Activated CD4-positive, alpha-beta T cell treated with anti-CD3 and anti-CD28 coated beads, Interleukin-2, amount 10 ng/mL, durations not matched to agents 7 days and 5 days (primary cell): ENCODE measurements at regions not wholly inside any gene's neighbourhood (a gene's known extent, or its start where the extent isn't known, plus 50 kb on each side); places are given as distances from the start of the nearest gene placed in this dataset.

Experiments used
- CTCF ChIA-PET: fragments of 350-600 bp; sonication (Branson Sonifier 250); formaldehyde crosslinking; loops from one replicate; lab custom pipeline; 2021; ENCODE audit warnings: antibody characterized with exemption; lab: Charles Lee
- POLR2A ChIA-PET: fragments of 350-600 bp; sonication (Branson Sonifier 250); formaldehyde crosslinking; loops from one replicate; lab custom pipeline; 2021; ENCODE audit warnings: antibody characterized with exemption; lab: Charles Lee
- DNase-seq: peaks from one replicate; pipeline ENCODE4 v3.0.0-alpha.2; 2020
- H3K27ac Mint-ChIP-seq: one replicate; pipeline ENCODE4 v1.8.0; 2021; ENCODE audit warnings: mild to moderate bottlenecking, moderate library complexity, mixed read lengths
- H3K27me3 Mint-ChIP-seq: one replicate; pipeline ENCODE4 v1.8.0; 2021; ENCODE audit warnings: mixed read lengths
- H3K36me3 Mint-ChIP-seq: one replicate; pipeline ENCODE4 v1.8.0; 2021; ENCODE audit warnings: low read depth, mixed read lengths
- H3K4me1 Mint-ChIP-seq: one replicate; pipeline ENCODE4 v1.8.0; 2021; ENCODE audit warnings: mixed read lengths
- H3K4me3 Mint-ChIP-seq: one replicate; pipeline ENCODE4 v1.8.0; 2021; ENCODE audit warnings: mild to moderate bottlenecking, moderate library complexity, mixed read lengths
- H3K9me3 Mint-ChIP-seq: one replicate; pipeline ENCODE4 v1.8.0; 2021; ENCODE audit warnings: mixed read lengths

GRCh38 chr18:78150590-78150989, 829.0 kb upstream of the SALL3 start:
- H3K27me3 Mint-ChIP-seq, result no peaks in the 10 kb centered on the region
- H3K4me1 Mint-ChIP-seq, result no peaks in the 10 kb centered on the region
- H3K36me3 Mint-ChIP-seq, result no peaks in the 10 kb centered on the region
- no peaks in the 10 kb centered on the region for H3K9me3 Mint-ChIP-seq
- ChIA-PET POLR2A (no interaction called here), CTCF (interaction anchor here (0.6 kb wide), 1 partner anchor 146 kb away, joined by 7 read pairs; no protein-coding TSS in a partner anchor)
- no peak overlapping the region for H3K4me3 Mint-ChIP-seq
- H3K27ac Mint-ChIP-seq, result no peak overlapping the region
- no peak for DNase-seq

DNA sequence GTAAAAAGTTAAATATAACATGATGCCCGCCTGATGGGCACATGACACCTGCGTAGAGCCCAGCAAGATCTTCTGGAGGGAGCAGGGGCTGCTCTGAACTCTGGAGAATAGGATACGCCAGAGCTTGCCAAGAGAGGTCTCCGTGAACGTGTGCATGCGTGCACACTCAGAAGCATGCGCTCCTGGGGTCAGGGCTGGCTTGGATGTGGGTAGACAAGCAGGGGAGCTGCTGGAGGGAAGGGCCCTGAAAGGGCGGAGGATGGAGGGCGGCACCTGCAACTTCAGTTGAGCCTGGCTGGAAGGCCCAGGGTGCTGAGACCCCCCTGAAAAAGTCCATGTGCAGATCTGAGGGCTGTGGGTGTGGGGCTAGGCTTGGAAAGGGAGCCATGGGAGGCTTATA, 828.4 kb upstream of the SALL3 start:
- Mint-ChIP-seq H3K9me3 (no peaks in the 10 kb centered on the region), H3K36me3 (no peaks in the 10 kb centered on the region), H3K27me3 (no peaks in the 10 kb centered on the region), H3K4me1 (no peaks in the 10 kb centered on the region), H3K4me3 (no peak overlapping the region), H3K27ac (no peak overlapping the region)
- ChIA-PET CTCF (no interaction called here), POLR2A (no interaction called here)
- DNase-seq, result no peak

DNA sequence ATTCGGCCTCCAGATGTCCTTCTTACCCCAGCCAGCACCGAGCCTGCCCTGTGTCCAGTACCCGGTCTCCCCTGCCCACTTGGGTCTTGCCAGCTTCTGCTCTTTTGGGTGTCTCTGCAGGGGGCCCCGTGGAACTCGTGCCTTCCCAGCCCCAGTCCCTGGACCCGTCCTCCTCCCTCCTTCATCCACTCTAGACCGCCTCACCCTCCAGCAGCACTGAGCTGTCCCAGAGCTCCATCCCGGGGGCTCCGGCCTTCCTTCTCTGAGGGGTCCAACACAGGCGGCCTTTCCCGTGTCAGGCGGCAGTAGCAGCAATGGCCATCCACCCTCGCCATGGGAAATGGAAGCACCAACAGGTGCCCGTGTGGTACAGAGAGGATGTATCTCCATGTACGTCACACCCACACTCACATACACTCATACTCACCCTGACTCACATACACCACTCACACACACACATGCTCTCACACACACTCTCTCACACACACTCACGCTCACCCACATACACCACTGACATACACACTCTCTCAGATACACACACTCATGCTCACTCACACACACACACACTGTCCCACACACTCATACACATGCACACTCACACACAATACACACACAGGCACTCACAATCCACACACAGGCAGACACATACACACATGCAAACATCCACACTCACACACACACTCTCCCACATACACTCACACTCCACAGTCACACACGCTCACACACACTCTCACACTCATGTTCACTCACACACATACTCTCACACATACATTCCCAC, 827.5 kb upstream of the SALL3 start:
- Mint-ChIP-seq H3K4me3 (no peak overlapping the region), H3K36me3 (no peaks in the 10 kb centered on the region), H3K9me3 (no peaks in the 10 kb centered on the region), H3K4me1 (no peaks in the 10 kb centered on the region), H3K27me3 (no peaks in the 10 kb centered on the region), H3K27ac (no peak overlapping the region)
- POLR2A ChIA-PET, result no interaction called here
- no peak for DNase-seq
- CTCF ChIA-PET, result no interaction called here

- H3K9me3 Mint-ChIP-seq, result no peaks in the 10 kb centered on the region
- ChIA-PET POLR2A (no interaction called here), CTCF (no interaction called here)
Measured at GRCh38 chr18:78153362-78153761, 826.3 kb upstream of the SALL3 start.

GRCh38 chr18:78154444-78154843, 825.2 kb upstream of the SALL3 start:
- Mint-ChIP-seq H3K27me3 (no peaks in the 10 kb centered on the region), H3K27ac (no peak overlapping the region)
- CTCF ChIA-PET, result no interaction called here

More at GRCh38 chr18:78153362-78153761, 826.3 kb upstream of the SALL3 start:
- Mint-ChIP-seq H3K4me3 (no peak overlapping the region), H3K27ac (no peak overlapping the region), H3K36me3 (no peaks in the 10 kb centered on the region), H3K27me3 (no peaks in the 10 kb centered on the region), H3K4me1 (no peaks in the 10 kb centered on the region)
- no peak for DNase-seq

DNA sequence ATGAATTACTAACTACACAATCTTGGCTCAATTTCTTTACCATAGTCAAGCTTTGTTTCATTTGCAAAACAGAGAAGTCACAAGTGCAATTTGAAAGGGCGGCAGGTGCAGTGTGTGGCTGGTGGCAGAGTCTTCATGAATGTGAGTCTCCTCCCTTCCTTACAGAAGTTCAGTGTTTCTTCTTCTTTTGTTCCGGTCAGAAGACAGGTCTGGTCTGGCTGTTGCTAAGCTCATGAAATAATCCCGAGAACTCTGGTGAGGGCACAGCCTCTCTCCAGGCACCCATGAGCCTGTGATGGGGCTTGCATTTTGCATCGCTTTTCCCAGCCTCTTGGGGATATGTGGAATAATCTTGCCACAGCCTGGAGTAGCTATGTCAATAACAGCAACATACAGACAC, 824.8 kb upstream of the SALL3 start:
- POLR2A ChIA-PET, result no interaction called here
- CTCF ChIA-PET, result no interaction called here
- H3K4me3 Mint-ChIP-seq, result no peak overlapping the region
- no peaks in the 10 kb centered on the region for H3K36me3 Mint-ChIP-seq
- no peak overlapping the region for H3K27ac Mint-ChIP-seq
- H3K4me1 Mint-ChIP-seq, result no peaks in the 10 kb centered on the region
- H3K9me3 Mint-ChIP-seq, result peaks cover 4% of the 10 kb centered on the region
- no peak for DNase-seq
- no peaks in the 10 kb centered on the region for H3K27me3 Mint-ChIP-seq

More at GRCh38 chr18:78154444-78154843, 825.2 kb upstream of the SALL3 start:
- no peak for DNase-seq
- POLR2A ChIA-PET, result no interaction called here
- Mint-ChIP-seq H3K36me3 (no peaks in the 10 kb centered on the region), H3K4me3 (no peak overlapping the region), H3K4me1 (no peaks in the 10 kb centered on the region), H3K9me3 (peaks cover 2% of the 10 kb centered on the region)

- H3K9me3 Mint-ChIP-seq, result peaks cover 4% of the 10 kb centered on the region
- no peaks in the 10 kb centered on the region for H3K27me3 Mint-ChIP-seq
- H3K4me3 Mint-ChIP-seq, result no peak overlapping the region
- POLR2A ChIA-PET, result no interaction called here
- H3K4me1 Mint-ChIP-seq, result no peaks in the 10 kb centered on the region
- no peak overlapping the region for H3K27ac Mint-ChIP-seq
- H3K36me3 Mint-ChIP-seq, result no peaks in the 10 kb centered on the region
- CTCF ChIA-PET, result no interaction called here
- DNase-seq, result no peak
Measured at GRCh38 chr18:78156466-78156865, 823.2 kb upstream of the SALL3 start.

- peaks cover 4% of the 10 kb centered on the region for H3K9me3 Mint-ChIP-seq
- H3K4me1 Mint-ChIP-seq, result no peaks in the 10 kb centered on the region
- ChIA-PET POLR2A (no interaction called here), CTCF (no interaction called here)
- H3K4me3 Mint-ChIP-seq, result no peak overlapping the region
- H3K27ac Mint-ChIP-seq, result no peak overlapping the region
- H3K27me3 Mint-ChIP-seq, result no peaks in the 10 kb centered on the region
- no peak for DNase-seq
- no peaks in the 10 kb centered on the region for H3K36me3 Mint-ChIP-seq
Measured at GRCh38 chr18:78158943-78159342, 820.7 kb upstream of the SALL3 start.

- Mint-ChIP-seq H3K9me3 (peaks cover 4% of the 10 kb centered on the region), H3K4me3 (no peak overlapping the region), H3K27me3 (no peaks in the 10 kb centered on the region), H3K4me1 (no peaks in the 10 kb centered on the region), H3K27ac (no peak overlapping the region), H3K36me3 (no peaks in the 10 kb centered on the region)
- ChIA-PET CTCF (no interaction called here), POLR2A (no interaction called here)
- no peak for DNase-seq
Measured at GRCh38 chr18:78159397-78159796, 820.2 kb upstream of the SALL3 start.

- Mint-ChIP-seq H3K36me3 (no peaks in the 10 kb centered on the region), H3K9me3 (peaks cover 4% of the 10 kb centered on the region), H3K4me1 (no peaks in the 10 kb centered on the region), H3K4me3 (no peak overlapping the region), H3K27ac (no peak overlapping the region), H3K27me3 (no peaks in the 10 kb centered on the region)
- ChIA-PET POLR2A (interaction anchor here (0.7 kb wide), 1 partner anchor 348 kb away, joined by 3 read pairs; no protein-coding TSS in a partner anchor), CTCF (no interaction called here)
- DNase-seq, result no peak
Measured at GRCh38 chr18:78160961-78161656, 818.5 kb upstream of the SALL3 start.

DNA sequence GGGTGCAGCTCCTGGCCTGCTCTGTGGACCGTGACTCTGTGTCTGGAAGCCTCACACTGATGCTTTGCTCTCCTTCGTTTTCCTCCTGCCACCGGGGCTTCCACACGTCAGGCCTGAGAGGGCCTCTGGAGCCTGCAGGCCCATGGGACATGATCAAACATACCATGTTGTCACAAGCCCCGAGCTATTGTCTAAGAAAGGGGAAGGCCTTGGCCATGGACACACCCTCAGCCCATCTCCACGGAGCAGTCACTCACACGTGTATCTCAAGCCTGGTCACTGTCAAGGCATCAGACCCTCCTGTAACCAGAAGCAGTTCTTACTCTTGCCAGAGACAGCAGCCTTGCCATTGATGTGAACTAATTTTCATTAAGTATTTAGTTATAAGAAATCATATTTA, 814.1 kb upstream of the SALL3 start:
- DNase-seq, result no peak
- no peak overlapping the region for H3K4me3 Mint-ChIP-seq
- H3K4me1 Mint-ChIP-seq, result no peaks in the 10 kb centered on the region
- no peaks in the 10 kb centered on the region for H3K9me3 Mint-ChIP-seq
- POLR2A ChIA-PET, result no interaction called here
- H3K27ac Mint-ChIP-seq, result no peak overlapping the region
- H3K27me3 Mint-ChIP-seq, result no peaks in the 10 kb centered on the region
- no peaks in the 10 kb centered on the region for H3K36me3 Mint-ChIP-seq
- CTCF ChIA-PET, result no interaction called here

GRCh38 chr18:78168526-78168925, 811.1 kb upstream of the SALL3 start:
- no peak overlapping the region for H3K27ac Mint-ChIP-seq
- no peaks in the 10 kb centered on the region for H3K4me1 Mint-ChIP-seq
- no peaks in the 10 kb centered on the region for H3K27me3 Mint-ChIP-seq
- DNase-seq, result no peak
- H3K36me3 Mint-ChIP-seq, result no peaks in the 10 kb centered on the region
- ChIA-PET POLR2A (no interaction called here), CTCF (no interaction called here)
- H3K9me3 Mint-ChIP-seq, result no peaks in the 10 kb centered on the region
- no peak overlapping the region for H3K4me3 Mint-ChIP-seq

DNA sequence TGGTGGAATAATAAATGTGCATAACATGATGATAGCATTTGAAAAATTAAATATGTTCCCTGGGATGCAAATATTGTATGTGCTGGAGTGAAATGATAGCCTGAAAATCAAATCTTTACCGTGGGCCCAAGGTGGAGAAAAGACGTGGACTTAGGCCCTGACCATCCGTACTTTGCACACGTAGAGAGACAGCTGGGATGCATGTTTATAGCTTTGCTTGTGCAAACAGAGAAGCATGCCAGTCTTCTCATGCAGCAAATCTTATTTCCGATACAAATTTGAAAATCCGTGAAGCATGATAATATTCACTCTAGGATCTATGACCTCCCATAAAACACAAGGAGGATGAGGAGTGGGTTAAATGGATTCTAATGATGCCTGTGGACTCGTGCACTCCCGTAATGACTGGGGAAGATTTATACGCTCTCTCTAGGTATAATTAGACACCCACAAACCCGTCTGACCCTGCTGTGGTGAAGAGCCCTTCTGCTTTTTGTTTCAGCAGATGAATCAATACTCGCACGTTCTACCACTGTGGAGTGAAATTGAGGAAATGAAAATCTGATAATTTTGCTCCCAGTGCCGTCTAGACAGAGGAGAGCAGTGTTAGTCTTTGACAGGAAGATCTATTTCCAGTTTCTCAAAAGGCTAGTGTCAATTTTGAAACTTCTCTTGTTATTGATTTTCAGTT, 810.3 kb upstream of the SALL3 start:
- no peak overlapping the region for H3K27ac Mint-ChIP-seq
- no peaks in the 10 kb centered on the region for H3K36me3 Mint-ChIP-seq
- DNase-seq, result no peak
- H3K4me3 Mint-ChIP-seq, result no peak overlapping the region
- H3K9me3 Mint-ChIP-seq, result no peaks in the 10 kb centered on the region
- H3K4me1 Mint-ChIP-seq, result no peaks in the 10 kb centered on the region
- ChIA-PET POLR2A (no interaction called here), CTCF (no interaction called here)
- H3K27me3 Mint-ChIP-seq, result no peaks in the 10 kb centered on the region
